ENCODE measurements at regions not wholly inside any gene's neighbourhood (a gene's known extent, or its start where the extent isn't known, plus 50 kb on each side); places are given as distances from the start of the nearest gene placed in this dataset.
A peak's percentile ranks its signal among the peaks of the same experiment; 100 is the strongest.

DNA sequence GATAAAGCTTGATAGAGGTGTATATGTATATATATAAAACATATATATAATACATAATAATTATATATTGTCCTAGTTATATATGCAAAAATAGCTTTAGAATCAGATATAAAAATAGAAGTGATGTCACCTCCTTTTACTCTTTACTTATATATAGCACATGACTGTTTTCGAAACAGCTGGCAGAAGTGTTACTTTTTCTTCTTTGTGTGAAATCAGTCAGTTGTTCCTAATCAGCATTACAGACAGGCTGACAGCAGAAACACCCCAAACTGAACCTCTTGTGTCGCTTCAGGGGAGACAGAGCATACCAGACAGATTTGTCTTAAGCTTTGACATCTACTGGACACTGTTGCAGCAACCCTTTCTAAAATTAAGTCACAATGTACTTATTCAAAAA is 684.9 kb upstream of the CELF2 start:
- Histone ChIP-seq H3K36me3 (no peaks in the 10 kb centered on the region), H3K27me3 (no peaks in the 10 kb centered on the region), H3K4me2 (peak overlapping the region in 1 of 11 experiments; percentile 17; a peak in 2 of 22 replicates), H3K4me1 (peaks cover 0 to 4% (median 0%) of the 10 kb centered on the region in 10 experiments; a peak in 1 of 20 replicates), H3K9me3 (replicated peaks in 1 of 11) (no peaks in the 10 kb centered on the region), H3K27ac (no peak overlapping the region; a peak in 1 of 22 replicates), H3K9ac (no peak overlapping the region), H4K20me1 (no peaks in the 10 kb centered on the region), H3K4me3 (no peak overlapping the region)
- no peak for TF ChIP-seq Cebpa-rat (IDR thresholded peaks at IDR 0.05)

DNA sequence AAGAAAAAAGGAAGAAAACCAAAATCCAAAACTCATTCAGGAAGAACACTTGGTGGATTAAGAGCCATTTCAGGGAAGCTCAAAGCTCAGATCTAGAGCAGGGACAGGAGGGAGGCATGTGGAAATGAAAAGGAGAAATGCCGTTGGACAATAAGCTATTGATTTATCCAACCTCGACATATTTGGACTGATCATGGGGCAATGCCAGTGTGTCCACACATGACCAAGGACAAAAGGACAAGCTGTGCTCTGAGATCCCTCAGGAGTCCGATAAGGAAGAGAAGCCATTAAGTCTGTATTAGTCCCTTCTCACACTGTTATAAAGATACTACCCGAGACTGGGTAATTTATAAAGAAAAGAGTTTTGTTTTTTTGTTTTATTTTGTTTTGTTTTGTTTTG is 684.0 kb upstream of the CELF2 start:
- no peak overlapping the region for H3K27ac ChIP-seq

DNA sequence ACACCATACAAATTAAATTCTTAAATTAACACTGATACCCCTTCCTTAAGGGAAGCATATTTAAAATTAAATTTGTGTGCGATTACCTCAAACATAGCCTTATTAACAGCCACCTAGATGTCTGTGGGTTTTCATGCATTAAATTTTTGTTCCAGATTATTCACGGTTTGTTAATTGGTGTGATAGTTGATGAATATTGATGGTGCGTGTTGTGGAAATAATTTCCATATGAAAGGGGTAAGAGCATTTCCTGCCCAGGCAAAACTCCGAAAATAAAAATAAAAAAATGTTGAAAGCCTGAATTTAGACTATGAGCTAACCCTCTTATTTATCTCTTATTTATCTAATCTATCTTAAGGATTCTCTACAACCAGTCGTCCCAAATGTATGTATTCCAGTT is 679.3 kb upstream of the CELF2 start:
- Histone ChIP-seq H3K4me2 (no peak overlapping the region), H3K4me1 (no peaks in the 10 kb centered on the region), H3K9ac (no peak overlapping the region), H3K27ac (no peak overlapping the region), H3K36me3 (no peaks in the 10 kb centered on the region), H3K4me3 (no peak overlapping the region), H3K27me3 (no peaks in the 10 kb centered on the region), H4K20me1 (no peaks in the 10 kb centered on the region), H3K9me3 (replicated peaks in 1 of 11) (no peaks in the 10 kb centered on the region)
- TF ChIP-seq Cebpa-rat (IDR thresholded peaks at IDR 0.05) = no peak

More for the DNA sequence above, 684.0 kb upstream of the CELF2 start:
- H3K4me1 ChIP-seq = peaks cover 0 to 4% (median 0%) of the 10 kb centered on the region in 10 experiments; a peak in 1 of 20 replicates
- H3K9me3 ChIP-seq (replicated peaks in 1 of 11) = no peaks in the 10 kb centered on the region
- no peak overlapping the region for H3K4me3 ChIP-seq
- H3K9ac ChIP-seq = no peak overlapping the region
- no peak overlapping the region for H3K4me2 ChIP-seq
- H3K36me3 ChIP-seq = no peaks in the 10 kb centered on the region
- no peak for TF ChIP-seq Cebpa-rat (IDR thresholded peaks at IDR 0.05)
- H3K27me3 ChIP-seq = no peaks in the 10 kb centered on the region
- no peaks in the 10 kb centered on the region for H4K20me1 ChIP-seq

DNA sequence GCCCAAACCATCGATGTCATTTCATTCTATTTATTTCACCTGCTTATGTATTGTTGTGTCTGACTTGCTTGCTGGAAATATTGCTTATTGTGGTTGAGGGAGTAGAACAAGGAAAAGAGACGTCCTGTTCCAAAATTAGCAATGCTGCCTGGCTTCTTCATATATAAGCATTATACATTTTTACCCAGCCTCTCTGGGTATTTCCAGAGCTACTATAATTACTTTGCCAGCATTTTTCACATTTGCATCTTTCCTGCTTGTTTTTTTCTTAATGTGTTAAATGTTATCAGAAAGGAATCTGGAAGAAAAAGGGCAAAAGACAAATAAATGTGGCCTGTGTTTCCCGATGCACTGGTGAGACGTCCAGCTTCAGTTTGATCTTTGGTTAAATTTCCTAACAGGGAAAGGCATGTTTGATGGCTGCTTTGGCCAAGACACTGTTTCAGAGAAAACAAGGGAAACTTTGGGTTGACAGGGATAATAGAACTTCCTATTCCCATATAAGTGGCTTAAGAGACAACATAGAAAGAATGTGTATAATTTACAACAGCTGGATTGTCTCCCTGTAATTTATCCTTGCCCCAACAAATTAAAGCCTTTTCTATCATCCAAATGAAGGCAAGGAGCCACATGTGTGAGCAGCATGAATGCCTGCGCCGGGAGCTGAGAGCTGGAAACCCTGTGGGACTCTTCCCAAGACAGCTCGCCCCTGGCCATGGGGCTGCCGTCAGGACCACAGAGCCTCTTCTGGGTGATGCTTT is 671.1 kb upstream of the CELF2 start:
- Histone ChIP-seq H3K27me3 (no peaks in the 10 kb centered on the region), H3K4me3 (no peak overlapping the region), H4K20me1 (no peaks in the 10 kb centered on the region), H3K9ac (no peak overlapping the region), H3K36me3 (no peaks in the 10 kb centered on the region), H3K4me1 (peaks cover 0 to 24% (median 10%) of the 10 kb centered on the region in 10 experiments; a peak in 12 of 20 replicates), H3K27ac (no peak overlapping the region), H3K4me2 (peak overlapping the region in 2 of 11 experiments; percentile 21 to 53; a peak in 2 of 22 replicates), H3K9me3 (replicated peaks in 1 of 11) (no peaks in the 10 kb centered on the region)
- TF ChIP-seq Cebpa-rat (IDR thresholded peaks at IDR 0.05) = no peak

DNA sequence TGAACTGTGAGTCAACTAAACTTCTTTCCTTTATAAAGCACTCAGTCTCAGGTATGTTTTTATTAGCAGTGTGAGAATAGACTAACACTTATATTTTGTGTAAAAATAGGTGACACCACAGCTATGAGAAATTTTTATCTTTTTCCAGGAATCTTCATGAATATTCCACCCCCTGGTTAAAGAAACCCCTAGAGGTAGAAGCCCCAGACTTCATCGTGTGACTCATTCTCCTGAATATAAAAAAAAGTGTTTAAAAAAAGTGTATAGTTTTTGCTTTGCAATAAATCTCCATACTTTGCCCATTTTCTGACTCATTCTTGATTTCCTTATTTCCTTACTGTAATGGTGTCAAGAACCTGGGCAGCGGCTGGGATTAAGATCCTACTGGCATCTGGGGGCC is 667.6 kb upstream of the CELF2 start:
- no peaks in the 10 kb centered on the region for H3K36me3 ChIP-seq
- no peak overlapping the region for H3K4me3 ChIP-seq
- no peaks in the 10 kb centered on the region for H3K9me3 ChIP-seq (replicated peaks in 1 of 11)
- H4K20me1 ChIP-seq = no peaks in the 10 kb centered on the region
- no peak overlapping the region for H3K9ac ChIP-seq
- no peak for TF ChIP-seq Cebpa-rat (IDR thresholded peaks at IDR 0.05)
- no peak overlapping the region for H3K27ac ChIP-seq
- no peaks in the 10 kb centered on the region for H3K27me3 ChIP-seq
- no peak overlapping the region for H3K4me2 ChIP-seq
- peaks cover 0 to 15% (median 7%) of the 10 kb centered on the region in 10 experiments; a peak in 11 of 20 replicates for H3K4me1 ChIP-seq

DNA sequence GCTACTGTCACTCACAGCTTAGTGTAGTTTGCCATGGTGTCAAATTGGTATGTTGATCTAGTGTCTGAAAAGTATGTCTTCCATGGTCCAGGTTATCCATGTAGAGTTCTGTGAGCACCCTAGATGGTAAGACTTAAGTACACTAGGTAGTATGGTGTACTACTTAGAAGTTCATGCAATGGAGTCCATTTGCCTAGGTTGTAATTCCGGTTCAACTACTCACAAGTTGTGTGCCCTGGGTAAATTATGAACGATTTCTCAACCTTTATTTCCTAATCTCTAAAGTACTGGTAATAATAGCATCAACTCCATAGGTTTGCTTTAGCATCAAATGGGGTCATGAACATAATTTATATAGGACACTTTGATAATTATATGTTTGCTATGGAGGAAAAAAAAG is 666.2 kb upstream of the CELF2 start:
- Histone ChIP-seq H3K9me3 (replicated peaks in 1 of 11) (no peaks in the 10 kb centered on the region), H3K9ac (no peak overlapping the region), H3K4me3 (no peak overlapping the region), H3K36me3 (no peaks in the 10 kb centered on the region), H3K4me2 (no peak overlapping the region), H3K27ac (no peak overlapping the region), H3K27me3 (no peaks in the 10 kb centered on the region), H4K20me1 (no peaks in the 10 kb centered on the region), H3K4me1 (peaks cover 0 to 1% (median 0%) of the 10 kb centered on the region in 10 experiments; a peak in 3 of 20 replicates)
- TF ChIP-seq Cebpa-rat (IDR thresholded peaks at IDR 0.05) = no peak

DNA sequence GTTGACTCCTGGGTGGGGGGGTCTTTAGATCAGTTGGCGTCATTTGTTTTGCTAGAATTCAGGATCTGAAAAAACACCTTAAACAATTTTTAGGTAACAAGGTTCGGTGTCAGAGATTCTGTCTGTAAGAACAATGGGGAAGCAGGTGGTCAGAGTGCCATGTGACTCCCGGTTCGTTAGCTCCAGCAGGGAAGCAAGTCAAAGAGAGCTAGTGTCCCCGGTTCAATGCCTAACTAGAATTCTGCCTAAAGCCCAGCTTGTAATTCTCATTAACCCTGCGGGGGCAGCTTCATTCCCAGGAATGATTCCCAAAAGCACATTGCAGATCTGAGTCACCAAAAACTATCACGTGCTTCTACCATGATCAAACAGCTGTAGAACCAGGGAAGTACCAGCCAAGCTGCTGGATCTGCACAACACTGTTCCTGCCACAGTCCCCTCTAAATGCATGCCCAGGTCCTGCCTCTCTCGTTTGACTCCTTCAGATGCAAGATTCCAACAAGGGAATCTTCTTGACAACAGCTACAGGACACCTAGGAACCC is 664.3 kb upstream of the CELF2 start:
- no peak overlapping the region for H3K27ac ChIP-seq
- no peaks in the 10 kb centered on the region for H3K4me1 ChIP-seq
- H3K27me3 ChIP-seq = no peaks in the 10 kb centered on the region
- no peaks in the 10 kb centered on the region for H3K36me3 ChIP-seq
- H3K9me3 ChIP-seq (replicated peaks in 1 of 11) = no peaks in the 10 kb centered on the region
- H3K4me3 ChIP-seq = no peak overlapping the region
- no peak for TF ChIP-seq Cebpa-rat (IDR thresholded peaks at IDR 0.05)
- H4K20me1 ChIP-seq = no peaks in the 10 kb centered on the region
- H3K9ac ChIP-seq = no peak overlapping the region
- H3K4me2 ChIP-seq = no peak overlapping the region

DNA sequence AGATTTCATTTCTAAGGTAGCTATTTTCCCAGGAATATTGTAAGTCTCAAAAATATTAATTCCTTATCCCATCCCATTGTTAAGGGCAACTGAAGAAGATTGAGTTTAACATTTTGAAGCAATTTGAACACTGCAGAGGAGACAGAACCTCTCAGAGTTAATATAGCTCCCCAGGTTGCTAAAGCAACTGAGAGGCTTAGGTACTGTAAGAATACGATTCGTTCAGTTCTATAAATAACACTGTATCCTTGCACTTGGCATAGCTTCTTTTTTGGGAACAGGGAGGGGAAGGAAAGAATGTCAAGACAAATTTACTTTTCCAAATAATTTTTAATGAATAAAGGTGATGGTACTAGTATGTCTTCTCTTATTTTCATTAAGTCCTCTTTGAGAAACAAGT is 658.4 kb upstream of the CELF2 start:
- H3K4me3 ChIP-seq = no peak overlapping the region
- no peaks in the 10 kb centered on the region for H3K9me3 ChIP-seq (replicated peaks in 1 of 11)
- no peaks in the 10 kb centered on the region for H3K36me3 ChIP-seq
- no peak overlapping the region for H3K9ac ChIP-seq
- no peaks in the 10 kb centered on the region for H3K27me3 ChIP-seq
- no peaks in the 10 kb centered on the region for H3K4me1 ChIP-seq
- no peak overlapping the region for H3K27ac ChIP-seq
- no peak for TF ChIP-seq Cebpa-rat (IDR thresholded peaks at IDR 0.05)
- H4K20me1 ChIP-seq = no peaks in the 10 kb centered on the region
- H3K4me2 ChIP-seq = no peak overlapping the region

DNA sequence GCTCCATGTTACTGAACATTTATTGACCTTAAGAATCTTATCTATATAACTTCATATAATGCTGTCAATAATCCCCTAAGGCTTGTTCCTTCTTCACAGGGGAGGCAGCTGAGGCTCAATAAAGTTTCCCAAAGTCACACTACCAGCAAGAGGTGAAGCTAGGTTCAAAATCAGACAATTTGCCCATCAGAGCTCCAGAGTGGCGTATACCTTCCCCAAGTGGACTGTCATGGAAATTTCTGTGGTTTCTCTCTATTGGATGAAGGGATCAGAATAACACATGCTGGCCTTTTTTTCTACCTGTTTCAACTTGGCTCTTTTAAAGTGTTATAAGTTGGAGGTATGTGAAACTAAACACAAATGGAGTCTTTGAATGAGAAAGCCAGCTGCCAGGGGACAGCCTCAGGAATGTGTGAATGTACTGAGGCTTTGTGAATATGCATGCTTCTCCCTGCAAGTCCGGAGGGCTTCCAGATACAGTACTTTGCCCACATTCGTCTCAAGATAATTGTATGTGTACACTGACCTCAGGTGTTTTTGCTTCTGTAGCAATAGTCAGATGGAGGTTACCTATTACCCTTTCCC is 656.3 kb upstream of the CELF2 start:
- no peaks in the 10 kb centered on the region for H3K27me3 ChIP-seq
- TF ChIP-seq Cebpa-rat (IDR thresholded peaks at IDR 0.05) = no peak
- H3K9me3 ChIP-seq (replicated peaks in 1 of 11) = no peaks in the 10 kb centered on the region
- no peaks in the 10 kb centered on the region for H3K36me3 ChIP-seq
- H4K20me1 ChIP-seq = no peaks in the 10 kb centered on the region
- no peaks in the 10 kb centered on the region for H3K4me1 ChIP-seq
- no peak overlapping the region for H3K27ac ChIP-seq
- H3K4me3 ChIP-seq = no peak overlapping the region
- H3K4me2 ChIP-seq = no peak overlapping the region
- no peak overlapping the region for H3K9ac ChIP-seq

DNA sequence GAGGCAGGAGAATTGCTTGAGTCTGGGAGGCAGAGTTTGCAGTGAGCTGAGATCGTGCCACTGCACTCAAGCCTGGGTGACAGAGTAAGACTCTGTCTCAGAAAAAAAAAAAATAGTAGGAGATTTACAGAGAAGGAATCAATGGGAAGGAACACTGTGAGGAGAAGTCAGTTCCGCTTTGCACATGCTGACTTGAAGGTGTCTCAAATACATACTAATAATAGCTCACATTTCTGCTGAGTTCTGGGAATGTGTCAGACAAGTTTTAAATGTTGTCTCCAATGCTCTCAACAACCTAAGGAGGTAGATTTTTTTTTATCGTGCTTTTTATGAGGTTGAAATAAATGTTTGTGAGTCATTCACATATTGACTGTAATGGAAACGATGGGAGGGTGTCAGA is 654.9 kb upstream of the CELF2 start:
- Histone ChIP-seq H3K36me3 (no peaks in the 10 kb centered on the region), H3K27me3 (no peaks in the 10 kb centered on the region), H3K4me1 (no peaks in the 10 kb centered on the region), H3K27ac (no peak overlapping the region), H3K4me2 (no peak overlapping the region), H4K20me1 (no peaks in the 10 kb centered on the region), H3K4me3 (no peak overlapping the region), H3K9me3 (replicated peaks in 1 of 11) (no peaks in the 10 kb centered on the region), H3K9ac (no peak overlapping the region)
- TF ChIP-seq Cebpa-rat (IDR thresholded peaks at IDR 0.05) = no peak
